PC-9 (cell line): ENCODE measurements at regions not wholly inside any gene's neighbourhood (a gene's known extent, or its start where the extent isn't known, plus 50 kb on each side); places are given as distances from the start of the nearest gene placed in this dataset.

ENCODE experiments used
- BruUV-seq: library from RNA; stranded (reverse); fragments of 400-500 nt; replicated peaks from 2 replicates; lab custom pipeline; 2021; lab: Mats Ljungman, UMichigan
- CTCF ChIA-PET: fragments of 300-600 bp; sonication (Branson Sonifier 250); formaldehyde crosslinking; loops from one replicate; lab custom pipeline; 2022; ENCODE audit warnings: antibody characterized with exemption; lab: Charles Lee
- POLR2A ChIA-PET: fragments of 300-600 bp; sonication (Branson Sonifier 250); formaldehyde crosslinking; loops from one replicate; lab custom pipeline; 2022; ENCODE audit warnings: antibody characterized with exemption; ENCODE audit not compliant: unreplicated experiment; lab: Charles Lee
- DNase-seq, 2 experiments: peaks; one replicate each; pipeline versions ENCODE4 v3.0.0 to v3.0.0-alpha.2; 2015 to 2022; ENCODE audit warnings: mixed read lengths in 1 of 2
- H2AFZ ChIP-seq: fragments of 200-600 bp; sonication (generic); 2 replicates; pipeline ENCODE4 v1.8.1; 2017; ENCODE audit warnings: antibody characterized with exemption
- H3F3A ChIP-seq: fragments of 200-600 bp; sonication (generic); 2 replicates; pipeline ENCODE4 v1.8.1; 2017; ENCODE audit warnings: antibody characterized with exemption, mild to moderate bottlenecking, low read depth; ENCODE audit not compliant: insufficient read depth
- H3K27ac ChIP-seq: fragments of 200-600 bp; sonication (generic); 2 replicates; pipeline ENCODE4 v1.6.1; 2016; ENCODE audit warnings: mixed run types
- H3K27me3 ChIP-seq: fragments of 200-600 bp; sonication (generic); 2 replicates; pipeline ENCODE4 v1.6.1; 2016; ENCODE audit warnings: low read depth, mixed run types; ENCODE audit not compliant: insufficient read depth
- H3K36me3 ChIP-seq: fragments of 200-600 bp; sonication (generic); 2 replicates; pipeline ENCODE4 v1.6.1; 2016; ENCODE audit warnings: low read depth, mixed run types
- H3K4me1 ChIP-seq: fragments of 200-600 bp; sonication (generic); replicated peaks from 2 replicates; pipeline ENCODE4 v1.6.1; 2016; ENCODE audit warnings: mixed run types; ENCODE audit not compliant: insufficient read depth
- H3K4me2 ChIP-seq: fragments of 200-600 bp; sonication (generic); 2 replicates; pipeline ENCODE4 v1.6.1; 2017; ENCODE audit warnings: mixed run types
- H3K4me3 ChIP-seq: fragments of 200-600 bp; sonication (generic); 2 replicates; pipeline ENCODE4 v1.6.1; 2016; ENCODE audit warnings: mixed run types
- H3K79me2 ChIP-seq: fragments of 200-600 bp; sonication (generic); 2 replicates; pipeline ENCODE4 v1.6.1; 2017; ENCODE audit warnings: low read depth, mixed run types
- H3K9me2 ChIP-seq: fragments of 200-600 bp; sonication (generic); 2 replicates; pipeline ENCODE4 v1.8.1; 2017; ENCODE audit warnings: mild to moderate bottlenecking; ENCODE audit not compliant: insufficient read depth
- H3K9me3 ChIP-seq: fragments of 200-600 bp; sonication (generic); 2 replicates; pipeline ENCODE4 v1.8.1; 2016; ENCODE audit warnings: low read depth; ENCODE audit not compliant: insufficient read depth
- H4K20me1 ChIP-seq: fragments of 200-600 bp; sonication (generic); 2 replicates; pipeline ENCODE4 v1.8.1; 2017; ENCODE audit not compliant: insufficient read depth
- CTCF ChIP-seq: fragments of 200-600 bp; sonication (generic); conservative IDR thresholded peaks from 2 replicates; pipeline ENCODE4 v1.6.1; 2017; ENCODE audit warnings: mixed run types, antibody characterized with exemption, mild to moderate bottlenecking, moderate library complexity
- EZH2 ChIP-seq: fragments of 200-600 bp; sonication (generic); IDR thresholded peaks from 2 replicates; pipeline ENCODE4 v1.8.0; 2017; ENCODE audit warnings: antibody characterized with exemption, low read depth
- intact Hi-C: fragments of 100-400 bp; cut with micrococcal nuclease; formaldehyde crosslinking; loops from one replicate; pipeline ENCODE4 v1.10.0; 2022; ENCODE audit not compliant: unreplicated experiment

- Histone ChIP-seq H3K27me3 (no peaks in the 10 kb centered on the region), H3K4me1 (peaks cover 15% of the 10 kb centered on the region), H2AFZ (no peak overlapping the region), H3K36me3 (no peaks in the 10 kb centered on the region), H3K79me2 (no peaks in the 10 kb centered on the region), H3K4me2 (no peak overlapping the region), H3F3A (peaks cover 14% of the 10 kb centered on the region; the same call in 1 of the 2 replicates), H4K20me1 (no peaks in the 10 kb centered on the region), H3K9me2 (no peaks in the 10 kb centered on the region), H3K9me3 (peaks cover 5% of the 10 kb centered on the region; the same call in 1 of the 2 replicates), H3K4me3 (no peak overlapping the region), H3K27ac (no peak overlapping the region)
- intact Hi-C loops = no loop called here
- peak in 1 of 2 experiments; percentile 12 for DNase-seq
- POLR2A ChIA-PET = no interaction called here
- CTCF ChIA-PET = no interaction called here
- no TSS peak for BruUV-seq
- TF ChIP-seq CTCF (no peak), EZH2 (no peak)
Observed at GRCh38 chr2:12844511-12844910, 127.8 kb downstream of the TRIB2 start.

- intact Hi-C loops = no loop called here
Observed at GRCh38 chr2:12847694-12848575, 131.2 kb downstream of the TRIB2 start.

GRCh38 chr2:12852135-12852534 is 135.4 kb downstream of the TRIB2 start:
- no peak overlapping the region for H3K4me2 ChIP-seq
- no peaks in the 10 kb centered on the region for H3K9me2 ChIP-seq
- H3F3A ChIP-seq = peaks cover 12% of the 10 kb centered on the region
- no peaks in the 10 kb centered on the region for H3K79me2 ChIP-seq
- ChIA-PET POLR2A (no interaction called here), CTCF (no interaction called here)
- no peak for DNase-seq
- no peaks in the 10 kb centered on the region for H3K27me3 ChIP-seq
- H3K27ac ChIP-seq = no peak overlapping the region
- H2AFZ ChIP-seq = no peak overlapping the region
- no TSS peak for BruUV-seq
- H3K4me3 ChIP-seq = no peak overlapping the region
- TF ChIP-seq CTCF = no peak
- no peak for TF ChIP-seq EZH2
- H3K4me1 ChIP-seq = peaks cover 16% of the 10 kb centered on the region
- H4K20me1 ChIP-seq = no peaks in the 10 kb centered on the region
- intact Hi-C loops = no loop called here
- no peaks in the 10 kb centered on the region for H3K36me3 ChIP-seq
- H3K9me3 ChIP-seq = no peaks in the 10 kb centered on the region

More at GRCh38 chr2:12847694-12848575, 131.2 kb downstream of the TRIB2 start:
- BruUV-seq = no TSS peak
- Histone ChIP-seq H3K27me3 (no peaks in the 10 kb centered on the region), H4K20me1 (no peaks in the 10 kb centered on the region), H3K27ac (no peak overlapping the region), H3K4me2 (no peak overlapping the region), H3K4me3 (no peak overlapping the region), H3K36me3 (no peaks in the 10 kb centered on the region), H3K4me1 (peaks cover 7% of the 10 kb centered on the region), H3K9me2 (no peaks in the 10 kb centered on the region), H2AFZ (no peak overlapping the region), H3K9me3 (no peaks in the 10 kb centered on the region), H3F3A (peaks cover 5% of the 10 kb centered on the region; the same call in 1 of the 2 replicates), H3K79me2 (no peaks in the 10 kb centered on the region)
- DNase-seq = peak in 1 of 2 experiments; percentile 29
- TF ChIP-seq EZH2 = no peak
- TF ChIP-seq CTCF = no peak
- POLR2A ChIA-PET = no interaction called here
- CTCF ChIA-PET = no interaction called here
